LNCaP clone FGC (cell line): ENCODE measurements at regions not wholly inside any gene's neighbourhood (a gene's known extent, or its start where the extent isn't known, plus 50 kb on each side); places are given as distances from the start of the nearest gene placed in this dataset.

Experiments used
- DNase-seq: peaks from one replicate; pipeline ENCODE4 v3.0.0-alpha.2; 2011; ENCODE audit warnings: low read depth
- H3K4me3 ChIP-seq: 2 replicates; pipeline ENCODE4 v1.5.1; 2011; ENCODE audit warnings: mild to moderate bottlenecking, low read depth, low read length, control low read depth
- TF ChIP-seq, protein P1 (sequence below): IDR thresholded peaks from 2 replicates; pipeline ENCODE4 v1.5.1; 2012; ENCODE audit warnings: mild to moderate bottlenecking; ENCODE audit not compliant: control insufficient read depth, insufficient read depth; ENCODE audit errors: extremely low read depth

DNA sequence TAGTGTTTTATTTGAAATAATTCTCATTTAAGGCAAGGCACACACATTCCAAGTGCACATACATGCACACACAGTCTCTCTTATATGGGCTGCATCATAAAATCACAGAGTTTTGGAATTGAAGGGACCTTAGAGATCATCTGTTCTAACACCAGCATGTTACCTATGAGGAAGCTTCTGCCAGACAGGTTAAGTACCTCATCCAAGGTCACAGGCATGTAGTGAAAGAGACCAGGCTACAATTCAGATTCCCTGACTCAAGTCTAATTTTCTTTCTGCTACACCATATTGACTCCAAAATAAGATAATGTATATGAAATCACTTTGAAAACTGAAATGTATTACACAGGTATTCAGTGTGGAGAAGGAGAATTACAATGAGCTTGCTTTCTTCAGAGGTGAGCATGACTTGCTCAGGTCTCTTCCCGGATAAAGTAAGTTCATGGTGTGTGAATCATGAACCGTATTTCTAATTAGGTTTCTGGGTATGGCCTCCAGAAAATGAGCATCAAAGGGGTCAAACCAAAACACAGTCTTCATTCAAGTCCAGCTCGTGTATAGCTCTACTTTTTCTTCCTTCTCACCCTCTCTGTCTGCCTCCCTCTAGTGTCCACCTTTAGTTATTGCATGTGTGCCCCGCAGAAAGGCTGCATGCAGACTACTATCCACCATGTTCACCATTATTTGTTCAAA lies 411.9 kb downstream of the FUT8 start:
- peak; percentile 36 for DNase-seq
- TF ChIP-seq, protein P1, sequence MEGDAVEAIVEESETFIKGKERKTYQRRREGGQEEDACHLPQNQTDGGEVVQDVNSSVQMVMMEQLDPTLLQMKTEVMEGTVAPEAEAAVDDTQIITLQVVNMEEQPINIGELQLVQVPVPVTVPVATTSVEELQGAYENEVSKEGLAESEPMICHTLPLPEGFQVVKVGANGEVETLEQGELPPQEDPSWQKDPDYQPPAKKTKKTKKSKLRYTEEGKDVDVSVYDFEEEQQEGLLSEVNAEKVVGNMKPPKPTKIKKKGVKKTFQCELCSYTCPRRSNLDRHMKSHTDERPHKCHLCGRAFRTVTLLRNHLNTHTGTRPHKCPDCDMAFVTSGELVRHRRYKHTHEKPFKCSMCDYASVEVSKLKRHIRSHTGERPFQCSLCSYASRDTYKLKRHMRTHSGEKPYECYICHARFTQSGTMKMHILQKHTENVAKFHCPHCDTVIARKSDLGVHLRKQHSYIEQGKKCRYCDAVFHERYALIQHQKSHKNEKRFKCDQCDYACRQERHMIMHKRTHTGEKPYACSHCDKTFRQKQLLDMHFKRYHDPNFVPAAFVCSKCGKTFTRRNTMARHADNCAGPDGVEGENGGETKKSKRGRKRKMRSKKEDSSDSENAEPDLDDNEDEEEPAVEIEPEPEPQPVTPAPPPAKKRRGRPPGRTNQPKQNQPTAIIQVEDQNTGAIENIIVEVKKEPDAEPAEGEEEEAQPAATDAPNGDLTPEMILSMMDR = peak; percentile 97
- no peak overlapping the region for H3K4me3 ChIP-seq

GRCh38 chr14:65824978-65825299 lies 412.4 kb downstream of the FUT8 start:
- H3K4me3 ChIP-seq = no peak overlapping the region
- TF ChIP-seq, protein P1 = no peak
- DNase-seq = no peak

DNA sequence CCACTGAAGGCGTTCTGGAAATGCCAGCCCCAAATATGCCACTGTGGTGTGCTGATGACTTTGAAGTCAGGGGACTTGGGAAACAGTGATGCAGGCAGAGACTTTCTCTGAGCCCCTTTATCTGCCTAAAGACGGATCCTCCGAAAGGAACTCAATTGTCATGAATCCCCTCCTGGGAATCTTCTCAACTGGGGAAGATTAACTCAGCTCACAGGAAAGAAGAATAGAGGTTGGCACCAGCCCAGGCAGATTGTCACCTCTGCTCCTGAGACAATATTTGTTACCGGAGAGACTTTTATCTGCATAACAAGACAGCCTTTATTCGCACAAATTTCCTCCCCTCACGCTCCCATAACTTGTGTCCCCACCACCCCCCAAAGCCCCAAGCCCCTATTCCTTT lies 414.4 kb downstream of the FUT8 start:
- TF ChIP-seq, protein P1 = no peak
- H3K4me3 ChIP-seq = no peak overlapping the region
- no peak for DNase-seq

GRCh38 chr14:65827520-65827919 lies 415.0 kb downstream of the FUT8 start:
- TF ChIP-seq, protein P1 = 0 out of 2 replicates have a peak, but pooled peaks have one; percentile 6
- DNase-seq = no peak
- no peak overlapping the region for H3K4me3 ChIP-seq

GRCh38 chr14:65828396-65828795 lies 415.9 kb downstream of the FUT8 start:
- H3K4me3 ChIP-seq = no peak overlapping the region
- TF ChIP-seq, protein P1 = no peak

GRCh38 chr14:65832431-65833266 lies 420.1 kb downstream of the FUT8 start:
- H3K4me3 ChIP-seq = no peak overlapping the region
- DNase-seq = no peak

More at GRCh38 chr14:65828396-65828795, 415.9 kb downstream of the FUT8 start:
- no peak for DNase-seq

More at GRCh38 chr14:65832431-65833266, 420.1 kb downstream of the FUT8 start:
- TF ChIP-seq, protein P1 = peak; percentile 24
